Endothelial cell of hepatic sinusoid (primary cell): ENCODE measurements at regions not wholly inside any gene's neighbourhood (a gene's known extent, or its start where the extent isn't known, plus 50 kb on each side); places are given as distances from the start of the nearest gene placed in this dataset.
"Not testable (repeated sequence)": the region's sequence is repeated elsewhere in the genome, so short reads cannot be mapped to it uniquely, and the experiment has no call there.

ENCODE experiments used
- in situ Hi-C: cut with HindIII; loops from 2 replicates; pipeline ENCODE4 v1.10.0; 2017; ENCODE audit warnings: low sequenced_read_pairs

- in situ Hi-C loops: no loop called here
Measured at GRCh38 chr1:78291872-78292271, 198.9 kb upstream of the PTGFR start.

- in situ Hi-C loops: no loop called here
Measured at GRCh38 chr1:78292361-78292760, 198.4 kb upstream of the PTGFR start.

- in situ Hi-C loops: loop anchor here (5.0 kb wide), 1 partner anchor 34 kb away; no protein-coding TSS in a partner anchor
Measured at GRCh38 chr1:78297836-78298235, 192.9 kb upstream of the PTGFR start.

GRCh38 chr1:78298349-78298748 is 192.4 kb upstream of the PTGFR start:
- in situ Hi-C loops: loop anchor here (5.0 kb wide), 1 partner anchor 34 kb away; no protein-coding TSS in a partner anchor

- in situ Hi-C loops: no loop called here
Measured at GRCh38 chr1:78301141-78301540, 189.6 kb upstream of the PTGFR start.

- in situ Hi-C loops: no loop called here
Measured at GRCh38 chr1:78303620-78304019, 187.2 kb upstream of the PTGFR start.

GRCh38 chr1:78304341-78304740 is 186.4 kb upstream of the PTGFR start:
- in situ Hi-C loops: no loop called here

- in situ Hi-C loops: no loop called here
Measured at GRCh38 chr1:78304761-78305160, 186.0 kb upstream of the PTGFR start.

- in situ Hi-C loops: not testable (repeated sequence)
Measured at GRCh38 chr1:78310261-78310660, 180.5 kb upstream of the PTGFR start.

- in situ Hi-C loops: no loop called here
Measured at GRCh38 chr1:78318011-78318410, 172.8 kb upstream of the PTGFR start.

GRCh38 chr1:78319603-78320002 is 171.2 kb upstream of the PTGFR start:
- in situ Hi-C loops: no loop called here

GRCh38 chr1:78322928-78323680 is 167.7 kb upstream of the PTGFR start:
- in situ Hi-C loops: no loop called here

GRCh38 chr1:78325293-78325692 is 165.5 kb upstream of the PTGFR start:
- in situ Hi-C loops: no loop called here

GRCh38 chr1:78329475-78329874 is 161.3 kb upstream of the PTGFR start:
- in situ Hi-C loops: no loop called here

GRCh38 chr1:78331799-78332198 is 159.0 kb upstream of the PTGFR start:
- in situ Hi-C loops: loop anchor here (5.0 kb wide), 2 partner anchors 34 to 86 kb away; no protein-coding TSS in a partner anchor

GRCh38 chr1:78333502-78333901 is 157.3 kb upstream of the PTGFR start:
- in situ Hi-C loops: loop anchor here (5.0 kb wide), 2 partner anchors 36 to 84 kb away; no protein-coding TSS in a partner anchor

GRCh38 chr1:78334114-78334513 is 156.7 kb upstream of the PTGFR start:
- in situ Hi-C loops: loop anchor here (5.0 kb wide), 2 partner anchors 37 to 83 kb away; no protein-coding TSS in a partner anchor

- in situ Hi-C loops: loop anchor here (5.0 kb wide), 2 partner anchors 38 to 82 kb away; no protein-coding TSS in a partner anchor
Measured at GRCh38 chr1:78334952-78335351, 155.8 kb upstream of the PTGFR start.

- in situ Hi-C loops: not testable (repeated sequence)
Measured at GRCh38 chr1:78336751-78337150, 154.0 kb upstream of the PTGFR start.

GRCh38 chr1:78339490-78339889 is 151.3 kb upstream of the PTGFR start:
- in situ Hi-C loops: no loop called here

- in situ Hi-C loops: no loop called here
Measured at GRCh38 chr1:78340006-78340405, 150.8 kb upstream of the PTGFR start.

- in situ Hi-C loops: no loop called here
Measured at GRCh38 chr1:78348496-78349284, 142.1 kb upstream of the PTGFR start.
